Colonic mucosa (tissue), 4 donors: ENCODE measurements at regions not wholly inside any gene's neighbourhood (a gene's known extent, or its start where the extent isn't known, plus 50 kb on each side); places are given as distances from the start of the nearest gene placed in this dataset.

Experiments used
- DNase-seq: peaks from one replicate; pipeline ENCODE4 v3.0.0-alpha.2; 2020
- H3K27ac ChIP-seq: fragments of 200-600 bp; one replicate; pipeline ENCODE4 v1.8.0; 2021
- H3K27me3 ChIP-seq: fragments of 200-600 bp; one replicate; pipeline ENCODE4 v1.8.0; 2021
- H3K36me3 ChIP-seq: fragments of 200-600 bp; one replicate; pipeline ENCODE4 v1.8.0; 2021
- H3K4me1 ChIP-seq: fragments of 200-600 bp; one replicate; pipeline ENCODE4 v1.8.0; 2021; ENCODE audit warnings: mild to moderate bottlenecking
- H3K4me3 ChIP-seq: fragments of 200-600 bp; one replicate; pipeline ENCODE4 v1.8.0; 2021
- H3K9ac ChIP-seq, 2 donors: one replicate each; pipeline ENCODE4 v1.7.0; 2013; ENCODE audit warnings: control low read depth in 2 of 2, low read depth in 2 of 2, low read length in 2 of 2
- H3K9me3 ChIP-seq: fragments of 200-600 bp; one replicate; pipeline ENCODE4 v1.8.0; 2021
- intact Hi-C: fragments of 100-400 bp; cut with DNase I; formaldehyde crosslinking; loops from one replicate; pipeline ENCODE4 v1.14.1; 2022
- TF ChIP-seq, protein P1 (sequence below): fragments of 200-600 bp; IDR thresholded peaks from one replicate; pipeline ENCODE4 v1.8.0; 2022; ENCODE audit warnings: antibody characterized with exemption, mild to moderate bottlenecking
- donor health status: healthy.
- donor health status: DM: no; HTN: no; CAD: no.
- donor health status: DM: no; HTN: no; CAD: no.

DNA sequence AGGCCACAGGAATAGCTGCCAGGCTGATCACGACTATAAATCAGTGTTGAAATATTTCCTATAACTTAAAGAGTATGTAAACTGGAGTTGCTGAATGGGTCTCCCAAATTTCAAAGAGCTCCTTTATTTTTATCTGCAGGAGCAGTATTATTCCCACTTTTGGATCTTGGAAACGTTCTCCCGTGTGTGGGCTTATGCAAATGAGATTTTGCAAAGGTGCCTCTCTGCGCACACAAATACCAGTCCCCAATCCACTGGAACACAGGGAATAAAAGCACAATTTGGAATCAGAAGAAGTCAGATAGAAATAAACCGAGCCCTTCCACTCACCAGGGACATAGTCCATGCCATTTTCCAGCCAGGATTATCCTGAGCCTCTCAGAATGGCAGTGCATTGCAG, 350.2 kb upstream of the CELF2 start:
- Histone ChIP-seq H3K4me1 (no peaks in the 10 kb centered on the region), H3K9me3 (no peaks in the 10 kb centered on the region), H3K27ac (no peak overlapping the region), H3K27me3 (peaks cover 4% of the 10 kb centered on the region), H3K9ac (no peak overlapping the region), H3K36me3 (no peaks in the 10 kb centered on the region), H3K4me3 (no peak overlapping the region)
- TF ChIP-seq, protein P1, sequence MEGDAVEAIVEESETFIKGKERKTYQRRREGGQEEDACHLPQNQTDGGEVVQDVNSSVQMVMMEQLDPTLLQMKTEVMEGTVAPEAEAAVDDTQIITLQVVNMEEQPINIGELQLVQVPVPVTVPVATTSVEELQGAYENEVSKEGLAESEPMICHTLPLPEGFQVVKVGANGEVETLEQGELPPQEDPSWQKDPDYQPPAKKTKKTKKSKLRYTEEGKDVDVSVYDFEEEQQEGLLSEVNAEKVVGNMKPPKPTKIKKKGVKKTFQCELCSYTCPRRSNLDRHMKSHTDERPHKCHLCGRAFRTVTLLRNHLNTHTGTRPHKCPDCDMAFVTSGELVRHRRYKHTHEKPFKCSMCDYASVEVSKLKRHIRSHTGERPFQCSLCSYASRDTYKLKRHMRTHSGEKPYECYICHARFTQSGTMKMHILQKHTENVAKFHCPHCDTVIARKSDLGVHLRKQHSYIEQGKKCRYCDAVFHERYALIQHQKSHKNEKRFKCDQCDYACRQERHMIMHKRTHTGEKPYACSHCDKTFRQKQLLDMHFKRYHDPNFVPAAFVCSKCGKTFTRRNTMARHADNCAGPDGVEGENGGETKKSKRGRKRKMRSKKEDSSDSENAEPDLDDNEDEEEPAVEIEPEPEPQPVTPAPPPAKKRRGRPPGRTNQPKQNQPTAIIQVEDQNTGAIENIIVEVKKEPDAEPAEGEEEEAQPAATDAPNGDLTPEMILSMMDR: no peak
- no peak for DNase-seq
- intact Hi-C loops: no loop called here

GRCh38 chr10:10676972-10677371, 340.7 kb upstream of the CELF2 start:
- Histone ChIP-seq H3K27me3 (no peaks in the 10 kb centered on the region), H3K27ac (no peak overlapping the region), H3K36me3 (no peaks in the 10 kb centered on the region), H3K9me3 (no peaks in the 10 kb centered on the region), H3K4me1 (no peaks in the 10 kb centered on the region), H3K9ac (no peak overlapping the region), H3K4me3 (no peak overlapping the region)
- TF ChIP-seq, protein P1: no peak
- intact Hi-C loops: loop anchor here (10.0 kb wide), 1 partner anchor 1342 kb away; no protein-coding TSS in a partner anchor
- no peak for DNase-seq

DNA sequence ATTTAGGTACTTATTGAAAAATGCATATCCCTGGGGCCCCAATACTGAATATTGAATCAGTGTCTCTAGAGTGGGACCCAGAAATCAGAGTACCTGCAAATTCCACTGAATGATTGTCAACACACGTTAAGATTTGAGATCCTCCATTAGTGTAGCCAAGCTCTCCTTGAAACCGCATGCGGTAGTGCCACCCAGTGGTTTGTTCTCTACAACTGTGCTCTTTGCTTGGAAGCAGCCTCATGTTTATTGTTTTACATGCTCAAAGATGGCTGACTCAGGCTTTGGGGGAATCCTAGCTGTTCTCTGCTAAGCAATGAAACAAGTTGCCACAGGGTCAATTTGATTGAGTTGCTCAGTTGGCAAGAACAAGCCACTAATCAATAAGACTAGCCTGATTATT, 340.2 kb upstream of the CELF2 start:
- Histone ChIP-seq H3K27ac (no peak overlapping the region), H3K4me1 (no peaks in the 10 kb centered on the region), H3K4me3 (no peak overlapping the region), H3K36me3 (no peaks in the 10 kb centered on the region), H3K9ac (no peak overlapping the region), H3K27me3 (no peaks in the 10 kb centered on the region), H3K9me3 (no peaks in the 10 kb centered on the region)
- peak; percentile 57 for DNase-seq
- intact Hi-C loops: loop anchor here (10.0 kb wide), 1 partner anchor 1343 kb away; no protein-coding TSS in a partner anchor
- TF ChIP-seq, protein P1: peak; percentile 25

DNA sequence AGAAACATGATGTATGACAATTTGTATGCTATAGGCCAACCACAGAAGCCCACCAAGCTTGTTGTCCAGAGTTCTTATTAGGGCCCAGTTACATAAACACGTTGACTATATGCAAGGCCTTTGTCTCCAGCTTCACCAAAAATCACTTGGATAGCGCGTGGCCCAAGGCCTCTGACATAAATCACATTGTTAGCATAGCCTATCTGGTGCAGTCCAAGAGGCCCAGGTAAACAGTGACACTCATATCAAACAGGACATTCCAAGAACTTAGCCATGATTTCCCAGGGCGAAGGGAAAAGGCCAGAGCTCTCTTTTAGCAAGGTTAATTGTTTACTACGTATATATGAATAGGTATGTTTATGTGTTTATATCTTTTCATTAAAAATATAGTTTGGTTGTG, 337.2 kb upstream of the CELF2 start:
- no peak overlapping the region for H3K27ac ChIP-seq
- no peak overlapping the region for H3K4me3 ChIP-seq
- H3K36me3 ChIP-seq: no peaks in the 10 kb centered on the region
- no peaks in the 10 kb centered on the region for H3K4me1 ChIP-seq
- no peak for DNase-seq
- H3K27me3 ChIP-seq: no peaks in the 10 kb centered on the region
- intact Hi-C loops: no loop called here
- H3K9ac ChIP-seq: no peak overlapping the region
- no peaks in the 10 kb centered on the region for H3K9me3 ChIP-seq
- TF ChIP-seq, protein P1: no peak

GRCh38 chr10:10684972-10685371, 332.7 kb upstream of the CELF2 start:
- Histone ChIP-seq H3K9me3 (no peaks in the 10 kb centered on the region), H3K4me1 (no peaks in the 10 kb centered on the region), H3K4me3 (no peak overlapping the region), H3K36me3 (no peaks in the 10 kb centered on the region), H3K9ac (no peak overlapping the region), H3K27ac (no peak overlapping the region), H3K27me3 (no peaks in the 10 kb centered on the region)
- intact Hi-C loops: no loop called here
- TF ChIP-seq, protein P1: no peak
- no peak for DNase-seq

GRCh38 chr10:10685566-10685965, 332.1 kb upstream of the CELF2 start:
- Histone ChIP-seq H3K36me3 (no peaks in the 10 kb centered on the region), H3K9me3 (no peaks in the 10 kb centered on the region), H3K27me3 (no peaks in the 10 kb centered on the region), H3K27ac (no peak overlapping the region), H3K4me1 (no peaks in the 10 kb centered on the region), H3K9ac (no peak overlapping the region), H3K4me3 (no peak overlapping the region)
- DNase-seq: no peak
- intact Hi-C loops: no loop called here
- TF ChIP-seq, protein P1: no peak
